Medulla oblongata (tissue), 1 donor: ENCODE measurements at regions not wholly inside any gene's neighbourhood (a gene's known extent, or its start where the extent isn't known, plus 50 kb on each side); places are given as distances from the start of the nearest gene placed in this dataset.

Source experiments
- DNase-seq: peaks from one replicate; pipeline ENCODE4 v3.0.0-alpha.2; 2015; ENCODE audit errors: extremely low spot score

DNA sequence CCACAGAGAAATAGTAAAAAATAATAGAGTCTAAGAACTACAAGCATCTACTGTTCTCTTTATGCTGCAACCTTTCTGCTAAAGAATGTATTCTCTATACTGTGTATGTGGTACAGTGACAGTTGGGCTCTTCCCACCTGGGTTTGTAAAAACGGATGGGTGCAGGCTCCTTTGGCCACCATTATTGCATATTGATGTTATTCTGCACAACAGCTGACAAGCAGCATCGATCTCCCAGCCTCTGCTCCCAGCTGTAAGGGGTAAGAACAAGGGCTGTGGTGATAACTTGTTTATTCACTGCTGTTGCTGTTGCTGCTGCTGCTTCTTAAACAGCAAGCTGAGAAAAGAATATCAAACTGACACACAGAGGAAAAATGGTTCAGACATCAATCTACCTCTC, 56.1 kb downstream of the KCNRG start:
- DNase-seq: peak; percentile 30

DNA sequence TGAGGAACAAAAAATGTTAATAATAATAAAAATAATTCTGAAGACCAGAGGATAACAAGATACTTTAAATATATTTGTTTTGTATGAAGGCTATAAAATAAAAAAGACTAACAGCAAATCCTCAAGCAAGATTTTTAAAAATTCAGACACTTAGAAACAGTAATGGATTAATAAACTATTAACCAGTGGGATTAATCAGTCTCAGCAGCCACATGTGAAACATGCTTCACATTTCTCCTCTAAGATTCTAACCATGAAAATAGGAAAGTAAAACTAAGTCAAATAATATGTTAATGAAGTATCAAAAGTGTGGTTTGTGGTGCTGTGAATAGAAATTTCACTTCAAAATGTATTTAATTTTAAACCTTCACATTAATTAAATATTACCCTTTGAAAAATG, 57.4 kb downstream of the KCNRG start:
- DNase-seq: no peak

DNA sequence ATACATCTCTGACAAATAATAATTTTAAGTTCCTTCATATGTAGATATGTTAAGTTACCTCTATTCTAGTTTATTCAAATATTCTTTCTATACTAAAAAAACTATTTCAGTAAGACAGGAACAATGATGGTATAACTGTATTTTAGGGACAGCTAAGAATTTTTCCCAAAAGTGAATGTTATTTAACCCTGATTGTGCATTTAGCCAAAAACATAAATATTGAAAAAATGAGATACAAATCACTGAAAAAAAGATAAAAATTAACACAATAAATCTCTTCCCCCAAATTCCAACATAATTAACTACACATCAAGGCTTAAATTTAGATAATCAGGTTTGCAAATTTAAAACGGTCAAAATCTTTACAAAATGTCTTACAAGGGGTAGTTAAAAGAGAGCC, 58.1 kb downstream of the KCNRG start:
- no peak for DNase-seq

DNA sequence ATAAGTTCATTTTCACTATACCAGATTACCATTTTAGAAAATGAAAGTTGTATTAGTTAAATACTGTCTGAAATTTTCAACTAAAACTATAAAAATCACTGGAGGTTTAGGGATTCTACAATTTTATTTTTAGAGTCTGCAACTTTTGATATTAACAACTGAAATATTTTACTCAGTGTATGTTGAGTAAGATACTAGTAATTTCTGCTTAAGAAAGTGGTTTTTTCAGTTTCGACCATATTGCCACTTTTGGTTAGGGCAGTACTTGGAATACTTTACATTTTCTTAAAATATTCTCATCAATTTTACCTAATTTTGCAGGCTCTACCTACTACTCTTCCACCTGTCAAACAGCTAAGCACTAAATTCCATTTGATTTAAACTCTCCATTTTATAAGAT, 59.6 kb downstream of the KCNRG start:
- no peak for DNase-seq

DNA sequence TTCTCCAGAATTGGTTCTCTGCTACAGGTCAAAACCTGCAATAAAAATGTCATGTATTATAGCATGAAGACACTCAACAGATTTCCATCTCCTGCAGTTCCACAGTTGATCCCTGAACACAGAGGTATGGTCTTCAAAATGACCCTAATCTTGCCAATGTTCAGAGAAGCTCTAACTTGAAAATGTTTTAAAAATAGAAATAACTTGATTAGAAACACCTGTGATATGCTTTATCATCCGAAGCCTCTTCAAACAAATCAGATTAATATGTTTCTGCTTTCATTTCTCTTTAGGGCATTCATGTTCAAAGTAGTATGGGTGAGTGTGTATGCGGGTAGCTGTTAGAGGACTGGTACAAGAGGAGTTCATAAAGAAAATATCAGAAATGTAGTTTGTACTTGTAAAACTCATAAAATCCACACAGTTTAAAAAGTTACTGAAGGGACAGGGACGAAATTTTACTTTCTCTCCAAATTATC, 60.4 kb downstream of the KCNRG start:
- no peak for DNase-seq

DNA sequence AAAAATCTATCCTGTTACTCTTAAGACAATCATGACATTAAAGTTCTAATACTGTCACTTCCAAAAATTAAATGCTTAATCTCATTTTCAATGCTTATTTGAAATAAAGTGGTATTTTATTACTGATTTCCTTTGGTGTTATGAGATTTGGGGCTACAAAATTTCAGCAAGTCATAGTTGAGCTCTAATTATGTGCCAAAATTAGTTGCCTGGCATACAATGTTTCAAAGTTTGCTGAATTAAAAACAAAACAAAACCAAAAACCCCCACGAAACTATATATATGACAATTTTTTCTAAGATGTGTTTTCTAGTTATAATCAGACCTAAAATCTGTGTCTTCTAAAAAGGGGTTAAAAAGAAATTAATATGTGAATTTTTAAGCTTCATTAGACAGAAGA, 62.2 kb downstream of the KCNRG start:
- no peak for DNase-seq

DNA sequence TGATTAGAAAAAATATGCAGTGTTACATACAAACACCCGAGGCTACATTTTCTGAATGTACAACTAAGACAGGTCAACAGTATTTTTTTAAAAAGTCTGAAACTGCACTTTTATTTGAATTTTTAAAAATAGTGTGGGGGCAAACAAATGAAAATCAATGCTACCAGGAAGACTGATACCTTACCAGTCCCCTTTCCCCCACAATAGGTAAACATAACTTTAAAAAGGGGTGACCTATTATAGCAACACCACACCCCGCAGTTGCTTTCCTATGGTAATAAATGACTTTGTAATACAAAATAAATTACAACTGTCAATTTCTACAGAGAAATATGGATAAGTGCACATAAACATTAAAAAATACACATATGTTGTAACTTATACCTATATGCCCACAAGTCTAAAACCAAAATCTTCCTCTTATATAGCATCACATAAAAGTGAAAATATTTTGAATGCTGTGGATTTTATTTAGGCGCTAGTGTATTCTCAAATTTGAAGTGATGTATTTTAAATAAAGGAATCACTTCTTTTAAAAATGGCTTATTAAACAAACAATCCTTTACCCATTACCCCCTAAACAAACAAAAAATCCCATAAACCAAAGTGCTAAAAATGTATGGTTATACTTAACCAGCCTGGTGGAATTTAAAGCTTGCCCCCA, 63.1 kb downstream of the KCNRG start:
- DNase-seq: no peak

DNA sequence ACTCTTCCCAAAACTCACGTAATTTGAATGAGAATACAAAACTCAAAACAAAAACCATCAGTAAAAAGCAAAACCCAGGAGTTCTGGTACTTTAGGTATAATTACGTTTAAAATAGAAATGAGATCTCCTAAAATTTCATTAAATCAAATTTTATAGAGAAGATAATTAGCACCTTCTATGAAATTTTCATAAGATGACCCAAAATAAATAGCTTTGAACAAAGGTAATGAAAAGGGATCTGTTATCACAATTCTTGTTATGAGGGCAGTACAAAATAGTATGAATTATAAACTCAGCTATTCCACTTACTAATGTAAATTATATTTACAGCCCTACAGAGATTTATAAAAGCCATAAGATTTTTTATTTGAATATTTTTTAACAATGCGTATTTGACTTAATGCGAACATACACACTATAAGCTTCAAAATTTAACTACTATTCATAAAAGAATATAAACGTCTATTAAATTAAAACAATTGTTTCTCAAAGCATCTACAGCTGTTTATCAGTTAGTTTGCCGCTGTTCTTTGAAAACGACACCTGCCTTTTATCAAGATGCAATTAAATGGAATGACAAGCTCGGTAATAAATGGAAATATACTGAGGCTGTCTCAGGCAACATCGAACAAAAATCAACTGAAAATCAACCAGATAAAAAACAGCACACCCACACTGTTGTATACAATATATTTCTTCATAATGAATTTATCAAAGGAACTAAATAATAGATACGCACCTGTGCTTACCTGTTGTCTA, 63.8 kb downstream of the KCNRG start:
- no peak for DNase-seq

DNA sequence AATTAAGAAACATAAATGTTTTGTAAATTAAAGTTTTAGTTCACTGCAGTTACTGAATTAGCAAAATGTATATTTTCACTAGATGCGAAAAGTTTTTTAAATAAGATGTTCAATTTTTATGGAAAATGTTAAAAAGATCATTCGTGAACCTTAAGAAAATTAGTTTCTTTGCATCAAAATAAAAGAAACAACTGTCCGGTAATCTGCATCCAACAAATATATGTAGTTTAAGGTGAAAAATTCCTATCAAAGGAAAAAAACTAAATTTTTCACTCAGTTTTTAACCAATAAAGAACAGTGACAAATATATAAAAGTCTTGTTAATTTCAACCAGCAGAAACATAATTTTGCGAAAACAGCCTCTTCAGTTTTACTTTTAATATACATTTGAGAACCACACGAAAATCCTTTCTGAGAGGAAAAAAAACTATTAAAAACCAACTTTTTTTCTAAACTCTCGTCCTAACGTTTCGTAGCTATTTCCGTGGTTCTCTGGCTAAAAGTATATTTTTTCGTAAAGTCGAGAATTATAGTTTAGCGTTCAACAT, 64.5 kb downstream of the KCNRG start:
- no peak for DNase-seq

DNA sequence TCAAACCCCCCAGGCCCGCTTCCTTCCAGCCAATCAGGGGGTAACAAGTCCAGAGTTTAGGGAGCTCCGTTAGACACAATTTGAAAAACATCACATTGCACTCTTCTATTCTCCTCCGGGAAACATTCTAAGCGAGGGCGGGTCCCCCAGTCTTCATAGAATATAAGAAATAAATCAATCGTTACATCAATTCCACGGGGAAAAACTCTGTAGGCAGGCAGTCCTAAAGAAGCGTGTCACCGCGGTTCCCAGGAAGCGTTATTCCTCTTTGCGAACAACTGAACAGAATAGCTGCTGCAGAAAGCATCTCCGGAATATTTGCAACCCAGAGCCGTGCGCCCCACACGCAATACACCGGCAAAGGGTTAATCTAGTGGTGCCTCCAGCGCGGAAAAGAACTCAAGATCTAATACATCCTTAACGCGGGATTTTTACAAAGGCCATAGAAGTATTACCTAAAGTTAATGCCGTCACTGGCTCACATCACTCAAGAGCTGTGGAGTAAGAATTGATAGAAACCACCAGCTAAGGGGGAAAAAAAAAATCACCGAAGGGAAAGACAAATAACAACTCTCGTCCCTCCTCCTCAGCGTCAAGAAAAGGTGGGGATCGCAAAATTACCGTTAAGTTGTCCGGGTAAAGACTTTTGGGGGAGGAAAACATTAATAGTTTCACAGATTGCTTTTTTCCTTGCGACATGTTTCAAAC, 65.1 kb downstream of the KCNRG start:
- peak; percentile 55 for DNase-seq

DNA sequence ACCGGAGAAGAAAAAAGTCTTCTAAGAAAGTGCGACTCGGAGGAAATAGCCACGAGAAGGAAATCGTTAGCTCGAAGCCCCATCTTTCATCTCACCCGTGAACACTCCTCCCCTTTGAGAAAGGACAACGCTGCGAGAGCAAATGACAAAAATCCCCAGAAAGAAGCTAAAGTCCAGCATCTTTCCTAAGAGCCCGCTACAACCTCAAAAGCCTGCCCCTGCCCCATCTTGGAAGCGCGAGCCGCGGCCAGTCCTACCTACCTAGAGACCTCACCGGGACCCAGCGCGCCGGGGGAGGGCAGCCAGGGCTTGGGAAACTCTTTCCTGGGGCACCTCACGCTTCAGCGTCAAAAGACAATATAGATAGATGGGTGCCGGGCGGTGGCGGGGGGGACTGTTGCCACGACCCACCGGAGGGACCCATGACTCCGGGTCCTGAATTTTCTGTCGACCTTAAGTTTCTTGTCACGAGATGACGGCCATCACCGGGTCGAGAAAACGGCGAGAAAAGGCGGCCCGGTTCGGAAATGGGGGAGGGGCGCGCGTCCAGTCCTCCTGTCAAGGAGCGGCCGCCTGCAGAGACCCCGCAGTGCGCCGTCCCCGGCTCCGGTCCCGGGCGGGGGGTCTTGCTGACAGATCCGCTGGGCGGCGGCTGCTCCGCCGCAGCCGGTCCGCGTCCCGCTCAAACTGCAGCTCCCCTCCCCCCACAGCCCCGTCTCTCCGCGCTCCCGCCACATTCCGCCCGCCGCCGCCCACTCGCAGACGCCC, 65.9 kb downstream of the KCNRG start:
- peak; percentile 47 for DNase-seq

DNA sequence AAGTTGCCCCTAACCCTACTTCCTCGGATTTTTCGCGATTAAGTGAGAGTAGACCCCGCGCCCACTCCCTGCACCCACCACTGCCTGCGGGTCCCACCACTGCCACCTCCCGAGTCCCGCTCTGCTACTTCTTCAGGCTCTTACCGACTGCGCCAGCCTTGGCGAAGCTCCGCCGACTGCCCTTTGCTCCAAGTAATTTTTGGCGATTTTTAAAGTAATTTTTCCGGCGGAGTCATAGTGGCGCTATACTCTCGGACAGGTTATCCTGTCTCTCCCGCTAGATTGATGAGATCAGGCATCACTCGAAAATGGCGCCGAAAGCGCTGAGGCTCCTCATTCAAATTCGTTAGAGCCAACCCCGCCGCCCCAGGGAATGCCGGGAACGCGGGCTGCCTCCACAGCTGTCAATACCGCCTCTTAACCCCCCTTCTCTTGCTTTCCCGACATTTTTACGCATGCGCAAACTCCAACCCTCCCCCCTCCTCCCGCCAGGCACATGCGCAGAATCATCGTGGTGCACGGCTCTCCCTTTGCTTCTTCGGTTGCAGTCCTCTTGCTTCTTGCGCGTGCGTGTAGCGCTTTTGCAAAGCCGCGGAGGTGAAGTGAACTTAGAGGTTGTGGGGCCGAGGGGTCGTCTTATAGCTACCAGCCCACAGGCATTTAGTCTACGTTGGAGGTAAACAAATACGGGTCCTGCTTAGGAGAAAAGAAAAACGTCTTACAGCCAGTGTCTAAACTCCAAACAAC, 66.6 kb downstream of the KCNRG start:
- peak; percentile 99 for DNase-seq

DNA sequence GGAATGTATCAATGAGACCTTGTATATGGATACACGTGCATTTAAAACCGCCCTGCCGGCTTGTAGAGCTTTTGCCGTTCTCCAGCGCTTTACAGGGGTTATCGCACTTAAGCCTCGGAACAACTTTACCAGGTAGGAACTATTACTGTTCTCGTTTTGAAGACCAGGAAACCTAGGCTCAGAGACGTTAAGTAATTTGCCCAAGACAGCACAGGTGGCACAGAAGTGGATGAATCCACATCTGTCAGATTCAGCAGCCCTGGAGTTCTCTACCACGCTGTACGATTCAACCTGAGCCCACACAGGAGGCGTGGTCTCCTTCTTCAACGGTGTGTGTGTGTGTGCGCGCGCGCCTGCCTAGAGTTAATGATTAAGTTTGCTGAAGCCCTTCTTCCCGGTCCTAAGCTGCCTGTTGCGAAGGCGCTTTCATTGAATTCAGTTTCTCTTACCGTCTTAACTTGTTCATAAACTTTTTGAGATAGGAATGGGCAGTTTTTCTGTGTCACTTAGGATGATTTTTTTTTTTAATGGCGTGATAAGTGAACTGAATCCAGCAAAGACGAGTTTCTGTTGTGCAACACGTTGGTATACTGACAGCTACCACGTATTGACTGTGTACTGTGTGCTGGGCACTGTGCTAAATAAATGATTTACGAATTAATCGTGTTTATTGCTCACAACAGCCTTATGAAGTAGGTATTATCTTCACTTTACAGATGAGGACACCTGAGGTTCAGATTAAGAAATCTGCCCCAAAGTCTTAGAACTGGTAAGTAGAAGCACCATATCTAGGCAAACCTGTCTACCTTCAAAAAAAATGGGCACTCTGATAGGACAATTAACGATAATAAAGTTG, 67.4 kb downstream of the KCNRG start:
- DNase-seq: peak; percentile 56

DNA sequence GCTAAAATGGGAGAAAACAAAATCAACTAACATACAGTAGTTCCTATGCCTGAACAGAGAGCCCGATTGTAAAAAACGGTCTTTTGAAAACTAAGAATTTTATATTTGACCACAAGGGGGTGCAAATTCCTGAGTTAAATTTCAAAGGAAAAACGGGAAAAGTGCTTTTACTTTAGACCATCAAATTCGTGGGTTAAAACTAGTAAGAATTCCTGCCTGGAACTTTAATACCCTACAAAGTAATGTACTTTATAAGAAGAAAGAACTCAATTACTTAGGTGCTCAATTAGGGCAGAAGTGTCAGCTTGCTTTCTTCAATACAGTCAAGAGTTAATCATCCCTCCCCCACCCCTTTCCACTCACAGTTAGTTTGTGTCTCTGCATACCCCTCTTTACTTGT, 69.8 kb downstream of the KCNRG start:
- peak; percentile 84 for DNase-seq

DNA sequence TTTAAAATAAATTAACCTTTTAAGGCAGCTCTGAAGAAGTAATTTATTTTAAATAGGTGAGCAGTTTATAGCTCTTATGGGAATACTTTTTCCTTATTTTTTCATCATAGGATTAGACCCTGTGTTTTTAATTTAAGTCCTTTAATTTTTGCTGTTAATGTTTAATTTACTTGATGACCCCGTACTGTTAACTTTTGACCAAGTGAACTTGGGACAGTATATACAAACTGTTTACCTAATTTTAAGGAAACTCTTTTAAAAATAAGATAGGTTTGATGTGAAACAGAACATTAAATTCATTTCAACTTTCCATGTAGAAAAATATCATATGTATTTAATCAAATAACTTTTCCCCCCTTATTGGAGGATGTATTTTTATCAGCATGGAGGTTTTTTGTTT, 74.4 kb downstream of the KCNRG start:
- no peak for DNase-seq

DNA sequence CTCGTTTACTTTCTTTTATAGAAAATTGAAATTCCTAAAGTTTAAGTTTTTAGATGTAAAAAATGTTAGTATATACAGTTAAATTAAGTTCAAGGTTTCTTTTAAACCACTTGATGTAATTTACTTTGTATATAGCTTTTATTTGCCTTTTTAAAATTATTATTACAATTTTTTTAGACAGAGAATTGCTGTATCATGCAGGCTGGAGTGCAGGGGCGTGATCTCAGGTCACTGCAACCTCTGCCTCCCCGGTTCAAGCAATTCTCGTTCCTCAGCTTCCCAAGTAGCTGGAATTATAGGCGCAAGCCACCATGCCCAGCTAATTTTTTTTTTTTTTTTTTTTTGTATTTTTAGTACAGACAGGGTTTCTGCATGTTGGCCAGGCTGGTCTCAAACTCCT, 75.0 kb downstream of the KCNRG start:
- no peak for DNase-seq

DNA sequence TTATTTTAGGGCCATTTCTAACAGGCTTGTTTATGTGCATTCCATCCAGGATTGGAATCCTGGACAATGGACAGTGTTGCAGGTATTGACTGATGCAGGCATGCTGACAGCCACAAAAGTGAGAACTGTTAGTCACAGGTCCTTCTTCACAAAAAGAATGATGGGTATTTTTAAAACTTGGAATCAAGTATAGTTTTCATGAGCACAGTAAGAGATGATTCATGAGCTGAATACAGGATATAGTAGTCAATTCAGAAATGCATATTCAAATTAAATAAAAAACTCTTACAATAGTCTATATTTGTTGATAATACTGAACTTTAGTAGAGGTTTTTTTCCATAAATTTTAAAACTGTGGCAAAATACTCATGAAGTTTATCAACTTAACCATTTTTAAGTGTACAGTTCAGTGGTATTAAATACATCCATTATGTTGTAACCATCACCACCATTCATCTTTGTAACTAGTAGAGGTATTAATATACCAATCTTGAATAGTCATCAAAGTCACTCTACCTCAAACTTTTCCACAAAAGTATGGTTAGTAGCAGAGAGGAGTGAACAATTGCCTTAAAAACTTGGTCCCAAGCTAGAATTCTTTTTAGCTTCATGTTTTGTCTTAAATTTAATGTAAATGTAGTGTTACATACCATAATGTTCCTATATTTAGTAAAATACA, 79.5 kb downstream of the KCNRG start:
- DNase-seq: no peak

DNA sequence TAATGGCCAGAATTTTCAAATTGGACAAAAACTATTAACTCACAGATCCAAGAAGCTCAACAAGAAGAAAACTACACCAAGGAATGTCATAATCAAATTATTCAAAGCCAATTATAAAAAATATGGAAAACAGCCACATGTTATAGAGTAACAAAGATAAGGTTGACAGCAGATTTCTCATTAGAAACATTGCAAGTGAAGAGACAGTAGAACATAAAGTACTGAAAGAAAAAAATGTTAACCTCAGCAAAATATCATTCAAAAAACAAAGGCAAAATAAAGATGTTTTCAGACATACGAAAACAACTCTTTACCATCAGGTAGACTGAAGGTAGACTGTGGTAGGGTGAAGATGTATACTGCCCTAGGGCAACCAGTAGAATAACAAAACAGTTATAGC, 83.4 kb downstream of the KCNRG start:
- no peak for DNase-seq

DNA sequence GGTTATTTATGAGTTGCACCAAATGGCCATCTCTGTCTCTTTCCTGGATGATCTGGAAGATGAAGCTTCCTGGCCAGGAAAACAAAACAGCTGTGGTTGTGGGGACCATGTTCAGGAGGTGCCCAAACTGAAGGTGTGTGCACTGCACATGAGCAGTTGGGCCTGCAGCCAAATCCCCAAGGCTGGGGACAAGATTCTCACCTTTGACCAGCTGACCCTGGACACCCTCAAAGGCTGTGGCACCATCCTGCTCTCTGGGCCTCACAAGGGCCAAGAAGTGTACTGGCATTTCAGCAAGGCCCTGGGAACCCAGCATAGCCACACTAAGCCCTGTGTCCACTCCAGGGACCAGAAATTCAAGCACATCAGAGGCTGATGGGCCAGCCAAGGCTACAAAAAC, 84.2 kb downstream of the KCNRG start:
- no peak for DNase-seq

DNA sequence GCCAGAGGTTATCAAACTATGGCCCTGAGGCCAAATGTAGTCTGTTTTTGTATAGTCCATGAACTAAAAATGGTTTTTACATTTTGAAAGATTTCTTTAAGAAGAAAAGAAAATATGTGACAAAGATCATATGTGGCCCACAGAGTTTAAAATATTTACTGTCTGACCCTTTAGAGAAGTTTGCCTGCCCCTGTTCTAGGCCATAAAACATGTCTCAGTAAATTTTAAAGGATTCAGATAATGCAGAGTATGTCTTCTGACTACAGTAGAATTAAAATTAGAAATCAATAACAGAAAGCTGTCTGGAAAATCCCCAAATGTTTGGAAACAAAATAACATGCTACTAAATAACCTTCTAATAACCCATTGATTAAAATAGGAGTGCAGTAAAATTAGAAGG, 86.3 kb downstream of the KCNRG start:
- no peak for DNase-seq
